Prostate gland (tissue), 2 donors: ENCODE measurements at regions not wholly inside any gene's neighbourhood (a gene's known extent, or its start where the extent isn't known, plus 50 kb on each side); places are given as distances from the start of the nearest gene placed in this dataset.

Experiments used
- POLR2A ChIP-seq: fragments of 450-650 bp; IDR thresholded peaks from one replicate; pipeline ENCODE4 v1.6.1; 2016; ENCODE audit warnings: antibody characterized with exemption, mild to moderate bottlenecking
- TF ChIP-seq, protein P1 (sequence below), 4 experiments: fragments of 200-600 bp in 2 of 4; fragments of 450-650 bp in 2 of 4; sonication (generic) in 2 of 4; IDR thresholded peaks; 1 replicate in 3 of 4; 2 replicates in 1 of 4; pipeline ENCODE4 v1.5.1; 2016 to 2019; ENCODE audit warnings: antibody characterized with exemption in 4 of 4, mild to moderate bottlenecking in 2 of 4, moderate library complexity in 2 of 4

DNA sequence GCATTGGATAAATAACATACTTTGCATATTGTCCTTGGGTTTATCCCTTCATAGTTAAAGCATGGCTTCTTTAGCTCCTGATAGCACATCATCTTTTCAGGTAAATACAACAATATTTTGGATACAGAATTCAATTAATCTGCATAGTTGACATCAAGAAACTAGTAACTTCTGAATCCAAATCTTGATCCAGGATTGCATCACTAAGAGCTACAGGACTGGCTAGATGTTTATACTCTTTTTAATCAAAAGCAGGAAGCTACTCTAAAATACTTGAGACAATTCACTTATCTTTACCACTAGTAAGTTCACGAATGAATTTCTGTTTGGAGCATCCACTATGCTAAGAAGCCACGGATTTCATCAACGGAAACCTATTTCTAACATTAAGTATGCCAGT lies 54.2 kb upstream of the SLC44A3 start:
- no peak for TF ChIP-seq POLR2A
- TF ChIP-seq, protein P1, sequence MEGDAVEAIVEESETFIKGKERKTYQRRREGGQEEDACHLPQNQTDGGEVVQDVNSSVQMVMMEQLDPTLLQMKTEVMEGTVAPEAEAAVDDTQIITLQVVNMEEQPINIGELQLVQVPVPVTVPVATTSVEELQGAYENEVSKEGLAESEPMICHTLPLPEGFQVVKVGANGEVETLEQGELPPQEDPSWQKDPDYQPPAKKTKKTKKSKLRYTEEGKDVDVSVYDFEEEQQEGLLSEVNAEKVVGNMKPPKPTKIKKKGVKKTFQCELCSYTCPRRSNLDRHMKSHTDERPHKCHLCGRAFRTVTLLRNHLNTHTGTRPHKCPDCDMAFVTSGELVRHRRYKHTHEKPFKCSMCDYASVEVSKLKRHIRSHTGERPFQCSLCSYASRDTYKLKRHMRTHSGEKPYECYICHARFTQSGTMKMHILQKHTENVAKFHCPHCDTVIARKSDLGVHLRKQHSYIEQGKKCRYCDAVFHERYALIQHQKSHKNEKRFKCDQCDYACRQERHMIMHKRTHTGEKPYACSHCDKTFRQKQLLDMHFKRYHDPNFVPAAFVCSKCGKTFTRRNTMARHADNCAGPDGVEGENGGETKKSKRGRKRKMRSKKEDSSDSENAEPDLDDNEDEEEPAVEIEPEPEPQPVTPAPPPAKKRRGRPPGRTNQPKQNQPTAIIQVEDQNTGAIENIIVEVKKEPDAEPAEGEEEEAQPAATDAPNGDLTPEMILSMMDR (IDR thresholded peaks at IDR 0.05), result no peak
